Brain microvascular endothelial cell (primary cell): ENCODE measurements at regions not wholly inside any gene's neighbourhood (a gene's known extent, or its start where the extent isn't known, plus 50 kb on each side); places are given as distances from the start of the nearest gene placed in this dataset.
"Not testable (repeated sequence)": the region's sequence is repeated elsewhere in the genome, so short reads cannot be mapped to it uniquely, and the experiment has no call there.

Experiments used
- DNase-seq: peaks from one replicate; pipeline ENCODE4 v3.0.0-alpha.2; 2020
- H3K27ac ChIP-seq: fragments of 250-450 bp; sonication (Bioruptor Pico); 2 replicates; pipeline ENCODE4 v1.5.1; 2020; ENCODE audit warnings: mild to moderate bottlenecking, moderate library complexity
- H3K27me3 ChIP-seq: fragments of 250-450 bp; sonication (Bioruptor Pico); replicated peaks from 2 replicates; pipeline ENCODE4 v1.5.1; 2020; ENCODE audit warnings: mild to moderate bottlenecking
- H3K36me3 ChIP-seq: fragments of 250-450 bp; sonication (Bioruptor Pico); replicated peaks from 2 replicates; pipeline ENCODE4 v1.5.1; 2020; ENCODE audit warnings: mild to moderate bottlenecking
- H3K4me3 ChIP-seq: 2 replicates; pipeline ENCODE4 v1.5.1; 2011; ENCODE audit warnings: low read depth, mild to moderate bottlenecking, control low read depth, low read length, moderate library complexity
- CTCF ChIP-seq: IDR thresholded peaks from 2 replicates; pipeline ENCODE4 v1.5.1; 2011; ENCODE audit warnings: low read depth, mild to moderate bottlenecking, moderate library complexity, low read length, control low read depth, inconsistent platforms; ENCODE audit errors: missing control alignments
- in situ Hi-C: cut with HindIII; loops from 2 replicates; pipeline ENCODE4 v1.10.0; 2017; ENCODE audit warnings: low sequenced_read_pairs, low pct_ligation_motif_present

GRCh38 chr1:208724079-208724478, 479.9 kb upstream of the PLXNA2 start:
- TF ChIP-seq CTCF, result no peak
- in situ Hi-C loops, result no loop called here
- DNase-seq, result no peak

GRCh38 chr1:208728815-208729214, 484.6 kb upstream of the PLXNA2 start:
- no peak for TF ChIP-seq CTCF
- no peak overlapping the region for H3K27ac ChIP-seq
- H3K27me3 ChIP-seq, result no peaks in the 10 kb centered on the region
- no peak for DNase-seq
- in situ Hi-C loops, result no loop called here
- H3K36me3 ChIP-seq, result no peaks in the 10 kb centered on the region
- no peak overlapping the region for H3K4me3 ChIP-seq

More at GRCh38 chr1:208724079-208724478, 479.9 kb upstream of the PLXNA2 start:
- Histone ChIP-seq H3K4me3 (no peak overlapping the region), H3K27me3 (no peaks in the 10 kb centered on the region), H3K36me3 (no peaks in the 10 kb centered on the region), H3K27ac (no peak overlapping the region)

- no peak for TF ChIP-seq CTCF
- H3K27ac ChIP-seq, result no peak overlapping the region
- H3K27me3 ChIP-seq, result no peaks in the 10 kb centered on the region
- no peak for DNase-seq
- H3K4me3 ChIP-seq, result no peak overlapping the region
- no peaks in the 10 kb centered on the region for H3K36me3 ChIP-seq
- in situ Hi-C loops, result no loop called here
Observed at GRCh38 chr1:208731981-208732821, 488.0 kb upstream of the PLXNA2 start.

GRCh38 chr1:208737161-208737560, 493.0 kb upstream of the PLXNA2 start:
- H3K27me3 ChIP-seq, result no peaks in the 10 kb centered on the region
- no peak for TF ChIP-seq CTCF
- no peak overlapping the region for H3K4me3 ChIP-seq
- no peak overlapping the region for H3K27ac ChIP-seq
- DNase-seq, result no peak
- in situ Hi-C loops, result no loop called here
- no peaks in the 10 kb centered on the region for H3K36me3 ChIP-seq

GRCh38 chr1:208737922-208738321, 493.7 kb upstream of the PLXNA2 start:
- DNase-seq, result no peak
- TF ChIP-seq CTCF, result no peak
- Histone ChIP-seq H3K36me3 (no peaks in the 10 kb centered on the region), H3K27me3 (no peaks in the 10 kb centered on the region), H3K4me3 (no peak overlapping the region), H3K27ac (no peak overlapping the region)
- in situ Hi-C loops, result no loop called here

GRCh38 chr1:208739636-208740035, 495.5 kb upstream of the PLXNA2 start:
- H3K27ac ChIP-seq, H3K27me3 ChIP-seq, H3K4me3 ChIP-seq, in situ Hi-C loops, DNase-seq, H3K36me3 ChIP-seq: not testable (repeated sequence)
